ENCODE measurements at regions not wholly inside any gene's neighbourhood (a gene's known extent, or its start where the extent isn't known, plus 50 kb on each side); places are given as distances from the start of the nearest gene placed in this dataset.

DNA sequence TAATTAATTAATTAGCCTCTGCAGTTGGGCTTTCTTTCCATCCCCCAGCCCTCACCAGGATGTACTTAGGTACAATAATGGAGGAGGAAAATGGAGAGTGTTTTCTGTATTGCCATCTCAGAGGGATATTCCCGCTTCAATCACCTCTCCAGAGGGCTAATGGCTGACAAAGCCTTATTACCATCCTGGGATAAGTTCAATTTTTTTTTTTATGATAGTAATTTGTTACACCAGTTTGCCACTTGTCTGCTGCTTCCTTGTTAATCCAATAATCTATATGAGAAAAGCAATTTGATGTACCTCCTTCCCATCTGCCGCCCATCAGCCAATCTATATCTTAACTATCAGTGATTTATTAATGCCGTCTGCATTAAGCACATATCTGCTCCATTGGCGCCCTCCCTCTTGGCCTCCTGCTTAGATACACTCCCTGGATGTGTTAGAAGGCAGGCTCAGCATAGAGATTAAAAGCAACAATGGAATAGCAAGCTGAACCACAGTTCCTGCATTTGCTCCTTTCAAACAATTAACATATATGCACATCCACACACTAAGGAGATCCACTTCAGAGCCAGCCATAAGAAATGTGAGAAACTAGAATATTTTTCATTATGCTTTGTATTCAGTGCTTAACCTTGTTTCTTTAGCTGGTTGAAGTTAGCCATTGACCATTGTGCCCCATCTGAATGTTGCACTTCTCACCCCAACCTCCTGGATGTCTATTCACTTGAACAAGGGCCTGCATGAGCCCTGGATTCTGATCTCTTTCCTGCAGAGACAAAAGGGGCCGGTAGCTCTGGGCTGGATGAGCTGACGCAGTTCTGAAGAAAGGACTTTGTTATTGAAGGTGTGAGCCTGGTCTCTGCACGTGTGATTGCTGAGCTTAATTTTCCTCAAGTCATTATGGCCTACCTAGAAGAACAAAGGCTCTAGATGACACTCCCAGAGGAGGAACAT, 237.3 kb upstream of the GAP43 start:
- no peak overlapping the region for H3K4me3 ChIP-seq
- no peaks in the 10 kb centered on the region for H3K4me1 ChIP-seq
- no peak for TF ChIP-seq POLR2AphosphoS5 (IDR thresholded peaks at IDR 0.05)
- TF ChIP-seq EP300 (IDR thresholded peaks at IDR 0.05): no peak
- TF ChIP-seq, protein P1, sequence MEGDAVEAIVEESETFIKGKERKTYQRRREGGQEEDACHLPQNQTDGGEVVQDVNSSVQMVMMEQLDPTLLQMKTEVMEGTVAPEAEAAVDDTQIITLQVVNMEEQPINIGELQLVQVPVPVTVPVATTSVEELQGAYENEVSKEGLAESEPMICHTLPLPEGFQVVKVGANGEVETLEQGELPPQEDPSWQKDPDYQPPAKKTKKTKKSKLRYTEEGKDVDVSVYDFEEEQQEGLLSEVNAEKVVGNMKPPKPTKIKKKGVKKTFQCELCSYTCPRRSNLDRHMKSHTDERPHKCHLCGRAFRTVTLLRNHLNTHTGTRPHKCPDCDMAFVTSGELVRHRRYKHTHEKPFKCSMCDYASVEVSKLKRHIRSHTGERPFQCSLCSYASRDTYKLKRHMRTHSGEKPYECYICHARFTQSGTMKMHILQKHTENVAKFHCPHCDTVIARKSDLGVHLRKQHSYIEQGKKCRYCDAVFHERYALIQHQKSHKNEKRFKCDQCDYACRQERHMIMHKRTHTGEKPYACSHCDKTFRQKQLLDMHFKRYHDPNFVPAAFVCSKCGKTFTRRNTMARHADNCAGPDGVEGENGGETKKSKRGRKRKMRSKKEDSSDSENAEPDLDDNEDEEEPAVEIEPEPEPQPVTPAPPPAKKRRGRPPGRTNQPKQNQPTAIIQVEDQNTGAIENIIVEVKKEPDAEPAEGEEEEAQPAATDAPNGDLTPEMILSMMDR (IDR thresholded peaks at IDR 0.05): no peak
- no peak for TF ChIP-seq POLR2A (IDR thresholded peaks at IDR 0.05)
- no peak for ATAC-seq
- H3K27me3 ChIP-seq: no peaks in the 10 kb centered on the region
- H3K27ac ChIP-seq: no peak overlapping the region
- H3K9me3 ChIP-seq: no peaks in the 10 kb centered on the region
- 84 to 94% methylated on average over 5 to 7 of the region's 7 CpGs for WGBS, 2 donors (ENCODE audit: low coverage in 1 of 2)
- H3K36me3 ChIP-seq: no peaks in the 10 kb centered on the region

DNA sequence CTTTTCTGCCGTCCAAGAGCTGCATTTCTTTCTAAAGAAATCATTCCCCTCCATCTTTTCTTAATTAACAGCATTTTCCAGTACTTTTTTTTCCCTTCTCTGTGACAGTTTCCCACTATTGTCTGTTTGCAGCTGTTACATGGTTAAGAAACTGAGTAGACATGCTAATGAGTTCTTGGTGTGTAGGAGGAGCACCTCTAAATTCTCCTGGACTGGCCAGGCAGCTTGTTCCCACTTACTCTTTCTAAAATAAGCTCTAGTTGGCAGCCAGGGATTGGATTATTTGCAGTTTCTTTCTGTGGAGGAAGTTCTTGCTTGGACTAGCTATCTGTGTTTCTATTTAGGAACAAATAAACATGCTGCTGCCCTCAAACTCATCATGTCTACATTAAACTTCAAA, 235.1 kb upstream of the GAP43 start:
- no peaks in the 10 kb centered on the region for H3K27me3 ChIP-seq
- no peaks in the 10 kb centered on the region for H3K9me3 ChIP-seq
- no peaks in the 10 kb centered on the region for H3K36me3 ChIP-seq
- H3K27ac ChIP-seq: no peak overlapping the region
- no peak overlapping the region for H3K4me3 ChIP-seq
- ATAC-seq: no peak
- 40 to 83% methylated on average over 1 of the region's 1 CpG for WGBS, 2 donors (ENCODE audit: low coverage in 1 of 2)
- H3K4me1 ChIP-seq: no peaks in the 10 kb centered on the region
- TF ChIP-seq, protein P1 (IDR thresholded peaks at IDR 0.05): no peak

DNA sequence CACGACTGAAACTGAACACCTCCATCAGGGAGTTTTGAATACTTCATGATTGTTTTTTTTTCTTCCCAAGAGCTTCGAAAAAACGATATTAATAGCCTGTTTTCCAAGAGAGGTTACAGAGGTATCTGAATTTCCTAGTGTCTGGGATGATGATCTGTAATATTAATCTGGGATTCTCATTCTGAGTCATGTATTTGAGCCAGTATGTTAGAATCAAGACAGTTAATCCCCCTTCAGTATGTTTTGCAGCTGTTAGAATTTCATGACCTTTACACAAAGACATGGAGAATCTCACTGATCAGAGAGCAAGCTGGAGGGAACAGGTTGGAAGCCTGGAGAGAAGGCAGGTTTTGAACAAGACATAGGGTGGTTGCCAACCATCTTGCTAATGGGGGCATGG, 234.5 kb upstream of the GAP43 start:
- Histone ChIP-seq H3K4me3 (no peak overlapping the region), H3K36me3 (no peaks in the 10 kb centered on the region), H3K4me1 (no peaks in the 10 kb centered on the region), H3K27ac (no peak overlapping the region), H3K9me3 (no peaks in the 10 kb centered on the region), H3K27me3 (no peaks in the 10 kb centered on the region)
- 38 to 39% methylated on average over 2 to 3 of the region's 3 CpGs for WGBS, 2 donors (ENCODE audit: low coverage in 1 of 2)
- no peak for TF ChIP-seq EP300 (IDR thresholded peaks at IDR 0.05)
- no peak for TF ChIP-seq POLR2A (IDR thresholded peaks at IDR 0.05)
- TF ChIP-seq, protein P1 (IDR thresholded peaks at IDR 0.05): no peak
- TF ChIP-seq POLR2AphosphoS5 (IDR thresholded peaks at IDR 0.05): no peak
- no peak for ATAC-seq

DNA sequence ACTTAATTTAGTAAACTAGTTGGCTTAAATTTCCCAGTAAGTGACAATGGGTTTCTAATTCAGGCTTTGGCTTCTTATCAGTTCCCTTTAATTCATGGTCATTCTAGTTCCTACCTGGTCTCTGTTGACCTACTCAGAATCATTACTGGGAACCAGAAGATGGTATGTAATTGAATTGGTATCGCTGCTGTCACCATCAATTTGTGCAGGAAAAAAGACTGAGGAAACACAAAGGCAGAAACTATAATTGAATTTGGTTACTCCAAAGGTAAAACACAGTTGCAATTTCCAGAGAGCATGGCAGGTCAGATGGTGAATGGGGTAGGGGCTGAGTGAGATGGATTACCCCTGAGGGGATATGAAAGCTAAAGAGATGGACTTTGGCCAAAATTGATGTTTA, 226.5 kb upstream of the GAP43 start:
- Histone ChIP-seq H3K4me3 (no peak overlapping the region), H3K4me1 (no peaks in the 10 kb centered on the region), H3K36me3 (no peaks in the 10 kb centered on the region), H3K27me3 (no peaks in the 10 kb centered on the region), H3K9me3 (no peaks in the 10 kb centered on the region), H3K27ac (no peak overlapping the region)
- TF ChIP-seq, protein P1 (IDR thresholded peaks at IDR 0.05): no peak
- TF ChIP-seq POLR2A (IDR thresholded peaks at IDR 0.05): no peak
- TF ChIP-seq EP300 (IDR thresholded peaks at IDR 0.05): no peak
- ATAC-seq: no peak
- WGBS, 2 donors (ENCODE audit: low coverage in 1 of 2): 100% methylated on average over 1 of the region's 1 CpG; no CpG with 5 or more reads in 1 of the 2 donors

DNA sequence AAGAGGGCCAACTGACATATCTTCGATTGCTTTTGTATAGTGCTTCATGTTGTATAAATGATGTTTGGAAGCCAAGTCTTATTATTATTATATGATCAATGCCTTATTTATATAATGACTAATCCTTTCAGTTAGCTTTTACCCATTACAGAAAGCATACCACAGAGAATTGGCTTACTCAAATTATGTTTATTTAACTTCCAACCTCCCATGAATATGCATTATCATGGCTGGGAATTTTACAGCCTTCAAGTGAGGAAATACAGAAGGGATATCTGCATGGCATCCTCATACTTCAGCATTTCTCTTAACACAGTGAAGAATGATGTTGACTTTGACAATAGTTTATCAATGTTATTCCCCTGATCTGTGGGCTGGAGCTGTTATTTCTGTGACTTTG, 225.9 kb upstream of the GAP43 start:
- WGBS, 2 donors (ENCODE audit: low coverage in 1 of 2): 67 to 76% methylated on average over 1 of the region's 1 CpG
- no peak for ATAC-seq

More for the DNA sequence above, 225.9 kb upstream of the GAP43 start:
- Histone ChIP-seq H3K4me3 (no peak overlapping the region), H3K27me3 (no peaks in the 10 kb centered on the region), H3K27ac (no peak overlapping the region), H3K4me1 (no peaks in the 10 kb centered on the region), H3K9me3 (no peaks in the 10 kb centered on the region), H3K36me3 (no peaks in the 10 kb centered on the region)
- TF ChIP-seq POLR2A (IDR thresholded peaks at IDR 0.05) (no peak), POLR2AphosphoS5 (IDR thresholded peaks at IDR 0.05) (no peak), EP300 (IDR thresholded peaks at IDR 0.05) (no peak)
- TF ChIP-seq, protein P1 (IDR thresholded peaks at IDR 0.05): no peak
